Keratinocyte (primary cell): ENCODE measurements at regions not wholly inside any gene's neighbourhood (a gene's known extent, or its start where the extent isn't known, plus 50 kb on each side); places are given as distances from the start of the nearest gene placed in this dataset.

Experiments used
- DNase-seq: peaks from one replicate; pipeline ENCODE4 v3.0.0-alpha.2; 2011; ENCODE audit warnings: low read depth, missing footprints, low spot score
- FAIRE-seq: peaks from 2 replicates; lab custom pipeline; 2011; peaks lifted over from hg19 to GRCh38; lab: Jason Lieb, UNC
- H2AFZ ChIP-seq: 2 replicates; pipeline ENCODE4 v1.6.0; 2012; ENCODE audit warnings: low read length, control low read depth, inconsistent platforms; ENCODE audit not compliant: control insufficient read depth
- H3K27ac ChIP-seq: 2 replicates; pipeline ENCODE4 v1.5.1; 2011; ENCODE audit warnings: low read length; ENCODE audit not compliant: control insufficient read depth, insufficient read depth
- H3K27me3 ChIP-seq: 3 replicates; pipeline ENCODE4 v1.6.0; 2011; ENCODE audit warnings: low read length; ENCODE audit not compliant: control insufficient read depth, insufficient read depth; ENCODE audit errors: extremely low read depth
- H3K36me3 ChIP-seq, 2 experiments: 2 replicates in 1 of 2; 3 replicates in 1 of 2; pipeline ENCODE4 v1.5.1; 2011; ENCODE audit warnings: low read length in 2 of 2, mild to moderate bottlenecking in 1 of 2; ENCODE audit not compliant: control insufficient read depth in 2 of 2, insufficient read depth in 2 of 2; ENCODE audit errors: extremely low read depth in 1 of 2
- H3K4me1 ChIP-seq: 3 replicates; pipeline ENCODE4 v1.5.1; 2011; ENCODE audit warnings: low read length; ENCODE audit not compliant: control insufficient read depth, insufficient read depth; ENCODE audit errors: extremely low read depth
- H3K4me2 ChIP-seq: 3 replicates; pipeline ENCODE4 v1.6.0; 2011; ENCODE audit warnings: low read depth, low read length; ENCODE audit not compliant: control insufficient read depth, insufficient read depth; ENCODE audit errors: extremely low read depth
- H3K4me3 ChIP-seq, 3 experiments: fragments of 200-600 bp in 1 of 3; sonication (generic) in 1 of 3; 2 replicates in 2 of 3; 3 replicates in 1 of 3; pipeline ENCODE4 v1.5.1; 2011 to 2016; ENCODE audit warnings: low read length in 3 of 3, mild to moderate bottlenecking in 3 of 3, control low read depth in 2 of 3, inconsistent platforms in 1 of 3, low read depth in 1 of 3, mixed read lengths in 1 of 3, mixed run types in 1 of 3, moderate library complexity in 1 of 3; ENCODE audit not compliant: control insufficient read depth in 2 of 3, insufficient read depth in 2 of 3; ENCODE audit errors: extremely low read depth in 1 of 3
- H3K79me2 ChIP-seq: 2 replicates; pipeline ENCODE4 v1.6.0; 2012; ENCODE audit warnings: low read length; ENCODE audit not compliant: control insufficient read depth, insufficient read depth
- H3K9ac ChIP-seq: 3 replicates; pipeline ENCODE4 v1.6.0; 2011; ENCODE audit warnings: low read length; ENCODE audit not compliant: control insufficient read depth, insufficient read depth; ENCODE audit errors: extremely low read depth
- H3K9me1 ChIP-seq: 3 replicates; pipeline ENCODE4 v1.6.0; 2011; ENCODE audit warnings: low read length; ENCODE audit not compliant: control insufficient read depth, insufficient read depth; ENCODE audit errors: extremely low read depth
- H3K9me3 ChIP-seq: 2 replicates; pipeline ENCODE4 v1.5.1; 2012; ENCODE audit warnings: low read depth, low read length; ENCODE audit not compliant: control insufficient read depth
- H4K20me1 ChIP-seq: 3 replicates; pipeline ENCODE4 v1.6.0; 2011; ENCODE audit warnings: low read length; ENCODE audit not compliant: control insufficient read depth, insufficient read depth; ENCODE audit errors: extremely low read depth
- EZH2 ChIP-seq: IDR thresholded peaks from one replicate; pipeline ENCODE4 v1.6.1; 2012; ENCODE audit warnings: inconsistent platforms, mild to moderate bottlenecking, low read length, moderate library complexity
- dilution Hi-C: fragments of 300-500 bp; cut with MboI; formaldehyde crosslinking; loops from one replicate; pipeline ENCODE4 v1.7.0; 2020; ENCODE audit warnings: low sequenced_read_pairs; ENCODE audit not compliant: extremely low pct_ligation_motif_present
- TF ChIP-seq, protein P1 (sequence below), 3 experiments: IDR thresholded peaks in 1 of 3; conservative IDR thresholded peaks in 1 of 3; optimal IDR thresholded peaks in 1 of 3; 2 replicates in 2 of 3; 3 replicates in 1 of 3; pipeline versions ENCODE3 to v1.5.1; 2011; ENCODE audit warnings: low read length in 3 of 3, mild to moderate bottlenecking in 3 of 3, moderate library complexity in 2 of 3, control low read depth in 1 of 3, inconsistent platforms in 1 of 3; ENCODE audit not compliant: insufficient read depth in 2 of 3; ENCODE audit errors: extremely low read depth in 1 of 3

DNA sequence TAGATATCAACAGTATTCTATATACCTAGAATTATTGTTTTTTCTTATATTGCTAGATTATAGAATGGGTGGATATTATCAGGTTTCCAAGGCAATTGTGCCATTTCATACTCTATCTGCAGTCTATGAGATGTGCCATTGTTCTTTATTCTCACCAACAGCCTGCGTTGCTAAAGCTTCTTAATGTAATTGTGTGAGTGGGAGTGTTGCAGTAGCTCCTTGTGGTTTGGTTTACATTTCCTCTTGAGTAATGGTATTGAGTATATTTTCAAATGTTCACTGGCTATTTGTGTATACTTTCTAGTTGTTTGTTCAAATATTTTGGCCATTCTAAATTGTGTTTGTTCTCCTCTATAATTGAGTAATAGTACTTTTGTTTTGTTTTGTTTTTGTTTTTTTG lies 199.2 kb downstream of the TFEC start:
- TF ChIP-seq EZH2: no peak
- TF ChIP-seq, protein P1, sequence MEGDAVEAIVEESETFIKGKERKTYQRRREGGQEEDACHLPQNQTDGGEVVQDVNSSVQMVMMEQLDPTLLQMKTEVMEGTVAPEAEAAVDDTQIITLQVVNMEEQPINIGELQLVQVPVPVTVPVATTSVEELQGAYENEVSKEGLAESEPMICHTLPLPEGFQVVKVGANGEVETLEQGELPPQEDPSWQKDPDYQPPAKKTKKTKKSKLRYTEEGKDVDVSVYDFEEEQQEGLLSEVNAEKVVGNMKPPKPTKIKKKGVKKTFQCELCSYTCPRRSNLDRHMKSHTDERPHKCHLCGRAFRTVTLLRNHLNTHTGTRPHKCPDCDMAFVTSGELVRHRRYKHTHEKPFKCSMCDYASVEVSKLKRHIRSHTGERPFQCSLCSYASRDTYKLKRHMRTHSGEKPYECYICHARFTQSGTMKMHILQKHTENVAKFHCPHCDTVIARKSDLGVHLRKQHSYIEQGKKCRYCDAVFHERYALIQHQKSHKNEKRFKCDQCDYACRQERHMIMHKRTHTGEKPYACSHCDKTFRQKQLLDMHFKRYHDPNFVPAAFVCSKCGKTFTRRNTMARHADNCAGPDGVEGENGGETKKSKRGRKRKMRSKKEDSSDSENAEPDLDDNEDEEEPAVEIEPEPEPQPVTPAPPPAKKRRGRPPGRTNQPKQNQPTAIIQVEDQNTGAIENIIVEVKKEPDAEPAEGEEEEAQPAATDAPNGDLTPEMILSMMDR (optimal IDR thresholded peaks at IDR 0.05 in 1 of 3, IDR thresholded peaks at IDR 0.05 in 1 of 3, conservative IDR thresholded peaks at IDR 0.05 in 1 of 3; ENCODE audit: extremely low read depth in 1 of 3, insufficient read depth in 2 of 3, low read length in 3 of 3): no peak
- no peaks in the 10 kb centered on the region for H3K36me3 ChIP-seq
- no peak overlapping the region for H3K9ac ChIP-seq
- H3K27me3 ChIP-seq: no peaks in the 10 kb centered on the region
- no peaks in the 10 kb centered on the region for H3K4me1 ChIP-seq
- no peak overlapping the region for H3K4me2 ChIP-seq
- H3K4me3 ChIP-seq: no peak overlapping the region
- no peak overlapping the region for H3K27ac ChIP-seq
- no peak for DNase-seq
- FAIRE-seq: no peak
- no peaks in the 10 kb centered on the region for H3K9me1 ChIP-seq
- H3K79me2 ChIP-seq: no peaks in the 10 kb centered on the region
- dilution Hi-C loops: no loop called here
- H2AFZ ChIP-seq: no peak overlapping the region
- H3K9me3 ChIP-seq: no peaks in the 10 kb centered on the region
- no peaks in the 10 kb centered on the region for H4K20me1 ChIP-seq

- Histone ChIP-seq H3K79me2 (no peaks in the 10 kb centered on the region), H3K9me3 (no peaks in the 10 kb centered on the region), H3K36me3 (no peaks in the 10 kb centered on the region), H3K27ac (no peak overlapping the region), H3K9ac (no peak overlapping the region), H3K4me3 (no peak overlapping the region), H3K27me3 (no peaks in the 10 kb centered on the region), H3K4me2 (no peak overlapping the region), H3K9me1 (no peaks in the 10 kb centered on the region), H3K4me1 (no peaks in the 10 kb centered on the region), H4K20me1 (no peaks in the 10 kb centered on the region), H2AFZ (no peak overlapping the region)
- TF ChIP-seq, protein P1 (optimal IDR thresholded peaks at IDR 0.05 in 1 of 3, IDR thresholded peaks at IDR 0.05 in 1 of 3, conservative IDR thresholded peaks at IDR 0.05 in 1 of 3; ENCODE audit: extremely low read depth in 1 of 3, insufficient read depth in 2 of 3, low read length in 3 of 3): no peak
- TF ChIP-seq EZH2: no peak
- dilution Hi-C loops: no loop called here
- FAIRE-seq (no peak), DNase-seq (no peak)
Measured at GRCh38 chr7:115827305-115828045, 203.1 kb downstream of the TFEC start.
